Neutrophil (primary cell): ENCODE measurements at regions not wholly inside any gene's neighbourhood (a gene's known extent, or its start where the extent isn't known, plus 50 kb on each side); places are given as distances from the start of the nearest gene placed in this dataset.

Source experiments
- H3K27ac ChIP-seq: fragments of 200-600 bp; sonication (generic); 2 replicates; pipeline ENCODE4 v1.5.1; 2016; ENCODE audit warnings: mild to moderate bottlenecking, moderate library complexity
- H3K27me3 ChIP-seq: fragments of 200-600 bp; sonication (generic); 2 replicates; pipeline ENCODE4 v1.6.0; 2016; ENCODE audit warnings: mild to moderate bottlenecking
- H3K36me3 ChIP-seq: fragments of 200-600 bp; sonication (generic); 2 replicates; pipeline ENCODE4 v1.5.1; 2017
- H3K4me1 ChIP-seq, 2 experiments: fragments of 200-600 bp in 1 of 2; sonication (generic) in 1 of 2; 1 replicate in 1 of 2; 2 replicates in 1 of 2; pipeline versions ENCODE4 v1.5.1 to v1.6.1; 2013 to 2016; ENCODE audit warnings: low read depth in 1 of 2, low read length in 1 of 2, mild to moderate bottlenecking in 1 of 2, moderate library complexity in 1 of 2; ENCODE audit not compliant: control insufficient read depth in 1 of 2, insufficient read depth in 1 of 2
- H3K4me3 ChIP-seq, 2 experiments: fragments of 200-600 bp in 1 of 2; sonication (generic) in 1 of 2; 1 replicate in 1 of 2; 2 replicates in 1 of 2; pipeline ENCODE4 v1.5.1; 2013 to 2016; ENCODE audit warnings: low read depth in 1 of 2, low read length in 1 of 2, mild to moderate bottlenecking in 1 of 2, moderate library complexity in 1 of 2
- H3K9me3 ChIP-seq: fragments of 200-600 bp; sonication (generic); 2 replicates; pipeline ENCODE4 v1.5.1; 2016
- TF ChIP-seq, protein P1 (sequence below): fragments of 200-600 bp; sonication (generic); IDR thresholded peaks from 2 replicates; pipeline ENCODE4 v1.5.1; 2016; ENCODE audit warnings: antibody characterized with exemption

DNA sequence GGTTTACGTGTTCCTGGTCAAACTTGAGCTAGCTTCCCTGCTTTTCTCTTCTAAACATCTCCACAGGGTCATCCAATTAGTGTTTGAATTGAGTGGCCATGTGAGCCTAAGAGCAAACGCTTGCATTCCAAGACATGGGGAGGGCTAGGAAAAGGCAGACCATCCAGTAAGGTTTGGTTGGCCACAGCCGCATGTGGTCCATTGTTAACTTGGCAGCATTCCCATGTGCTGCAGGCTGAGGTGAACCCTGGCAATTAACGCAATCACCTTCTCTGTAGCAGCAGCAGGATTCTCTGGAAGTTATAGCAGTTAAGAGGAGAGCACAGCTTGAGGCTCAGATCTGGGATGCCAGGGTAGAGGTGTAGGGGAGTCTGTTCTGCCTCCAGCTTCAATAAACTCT is 502.2 kb upstream of the LMCD1 start:
- Histone ChIP-seq H3K4me3 (no peak overlapping the region), H3K36me3 (no peaks in the 10 kb centered on the region), H3K4me1 (no peaks in the 10 kb centered on the region), H3K9me3 (no peaks in the 10 kb centered on the region), H3K27me3 (no peaks in the 10 kb centered on the region), H3K27ac (no peak overlapping the region)
- TF ChIP-seq, protein P1, sequence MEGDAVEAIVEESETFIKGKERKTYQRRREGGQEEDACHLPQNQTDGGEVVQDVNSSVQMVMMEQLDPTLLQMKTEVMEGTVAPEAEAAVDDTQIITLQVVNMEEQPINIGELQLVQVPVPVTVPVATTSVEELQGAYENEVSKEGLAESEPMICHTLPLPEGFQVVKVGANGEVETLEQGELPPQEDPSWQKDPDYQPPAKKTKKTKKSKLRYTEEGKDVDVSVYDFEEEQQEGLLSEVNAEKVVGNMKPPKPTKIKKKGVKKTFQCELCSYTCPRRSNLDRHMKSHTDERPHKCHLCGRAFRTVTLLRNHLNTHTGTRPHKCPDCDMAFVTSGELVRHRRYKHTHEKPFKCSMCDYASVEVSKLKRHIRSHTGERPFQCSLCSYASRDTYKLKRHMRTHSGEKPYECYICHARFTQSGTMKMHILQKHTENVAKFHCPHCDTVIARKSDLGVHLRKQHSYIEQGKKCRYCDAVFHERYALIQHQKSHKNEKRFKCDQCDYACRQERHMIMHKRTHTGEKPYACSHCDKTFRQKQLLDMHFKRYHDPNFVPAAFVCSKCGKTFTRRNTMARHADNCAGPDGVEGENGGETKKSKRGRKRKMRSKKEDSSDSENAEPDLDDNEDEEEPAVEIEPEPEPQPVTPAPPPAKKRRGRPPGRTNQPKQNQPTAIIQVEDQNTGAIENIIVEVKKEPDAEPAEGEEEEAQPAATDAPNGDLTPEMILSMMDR, result no peak

DNA sequence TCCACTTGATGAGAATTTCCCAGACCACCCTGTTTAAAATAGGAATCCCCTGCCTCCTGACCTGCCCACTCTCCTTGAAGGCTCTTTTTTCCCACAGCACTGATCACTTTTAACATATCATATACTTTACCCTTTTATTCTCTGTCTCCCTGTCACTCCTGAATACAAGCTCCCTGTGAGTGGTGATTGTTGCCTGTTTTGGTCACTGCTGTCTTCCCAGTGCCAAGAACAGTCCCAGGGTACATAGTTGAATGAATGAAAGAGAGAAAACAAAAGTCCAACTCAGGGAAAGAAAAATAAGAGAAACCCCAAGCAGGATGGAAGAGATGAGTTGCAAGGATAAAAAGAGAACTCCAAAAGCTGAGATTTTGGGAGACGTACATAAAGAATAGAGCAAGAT is 500.3 kb upstream of the LMCD1 start:
- Histone ChIP-seq H3K4me3 (no peak overlapping the region), H3K4me1 (no peaks in the 10 kb centered on the region), H3K27me3 (no peaks in the 10 kb centered on the region), H3K36me3 (no peaks in the 10 kb centered on the region), H3K27ac (no peak overlapping the region), H3K9me3 (no peaks in the 10 kb centered on the region)
- TF ChIP-seq, protein P1, result no peak

DNA sequence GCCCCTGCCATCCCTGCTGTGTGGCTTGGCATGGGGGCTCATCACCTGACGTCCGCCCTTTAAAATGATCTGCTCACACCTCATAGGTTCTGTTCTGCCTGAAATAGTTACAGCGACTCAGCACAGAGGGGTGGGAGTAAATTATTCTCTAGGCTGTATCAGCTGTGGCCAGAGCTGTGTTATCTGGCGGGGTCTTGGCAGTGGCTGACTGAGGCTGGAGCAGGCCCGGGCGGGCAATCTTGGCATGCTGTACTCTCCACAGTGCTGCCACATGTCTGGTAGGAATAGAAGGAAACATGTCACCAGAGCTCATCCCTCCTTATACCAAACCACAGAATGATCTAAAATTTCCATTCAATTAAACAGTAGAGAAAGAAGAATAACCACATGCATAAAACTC is 499.9 kb upstream of the LMCD1 start:
- Histone ChIP-seq H3K36me3 (no peaks in the 10 kb centered on the region), H3K4me1 (no peaks in the 10 kb centered on the region), H3K27me3 (no peaks in the 10 kb centered on the region), H3K4me3 (no peak overlapping the region), H3K9me3 (no peaks in the 10 kb centered on the region), H3K27ac (no peak overlapping the region)
- TF ChIP-seq, protein P1, result no peak

DNA sequence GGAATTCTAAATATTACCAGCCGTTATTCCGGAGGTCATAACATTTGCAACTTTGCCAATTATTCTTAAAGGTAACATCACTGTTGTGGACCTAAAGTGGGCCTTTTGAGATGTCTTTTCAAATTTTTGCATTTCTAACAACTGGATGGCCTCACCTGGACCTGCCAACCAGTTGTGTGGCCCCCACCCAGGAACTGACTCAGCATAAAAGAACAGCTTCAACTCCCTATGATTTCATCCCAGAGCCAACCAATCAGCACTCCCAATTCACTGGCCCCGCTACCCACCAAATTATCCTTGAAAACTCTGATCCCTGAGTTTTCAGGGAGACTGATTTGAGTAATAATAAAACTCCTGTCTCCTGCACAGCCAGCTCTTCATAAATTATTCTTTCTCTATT is 489.7 kb upstream of the LMCD1 start:
- H3K36me3 ChIP-seq, result no peaks in the 10 kb centered on the region
- no peaks in the 10 kb centered on the region for H3K4me1 ChIP-seq
- H3K9me3 ChIP-seq, result no peaks in the 10 kb centered on the region
- TF ChIP-seq, protein P1, result no peak
- H3K27me3 ChIP-seq, result no peaks in the 10 kb centered on the region
- no peak overlapping the region for H3K4me3 ChIP-seq
- no peak overlapping the region for H3K27ac ChIP-seq

DNA sequence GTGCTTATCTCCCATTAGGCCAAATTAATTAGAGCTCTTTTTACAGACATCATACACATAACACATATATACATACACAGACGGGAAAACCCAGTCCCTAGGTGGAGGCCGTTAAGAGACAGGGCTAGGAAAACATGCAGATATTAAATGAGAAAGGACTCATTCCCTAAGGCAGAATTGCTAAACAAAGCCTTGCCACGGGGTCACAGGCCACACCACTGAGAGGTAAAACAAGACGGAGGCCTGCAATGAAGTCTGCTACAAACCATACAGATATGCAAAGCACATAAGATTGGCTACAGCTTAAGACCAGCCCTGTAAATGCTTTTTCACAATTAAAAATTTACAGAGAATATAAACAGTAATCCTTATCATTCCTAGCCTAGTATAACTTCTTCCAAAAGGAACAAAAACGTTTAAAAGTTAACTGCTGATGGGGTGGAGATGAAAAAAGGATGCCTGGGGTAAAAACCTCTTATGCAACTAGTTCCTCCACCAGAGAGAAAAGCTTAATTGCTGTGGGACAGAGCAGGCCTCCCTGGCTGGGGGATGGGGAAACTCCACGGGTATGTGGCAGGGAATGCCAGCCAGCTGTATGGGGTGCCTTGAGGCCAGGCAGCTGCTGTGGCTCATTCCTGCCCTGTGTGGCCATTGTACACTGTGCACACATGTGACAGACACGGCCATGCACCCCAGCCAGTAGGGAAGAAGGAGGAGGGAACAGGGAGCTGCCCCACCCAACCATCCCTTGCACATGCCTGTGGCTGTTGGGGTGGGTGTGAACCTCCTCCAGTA is 481.4 kb upstream of the LMCD1 start:
- Histone ChIP-seq H3K4me3 (no peak overlapping the region), H3K4me1 (no peaks in the 10 kb centered on the region), H3K27ac (no peak overlapping the region), H3K36me3 (no peaks in the 10 kb centered on the region), H3K27me3 (no peaks in the 10 kb centered on the region), H3K9me3 (peaks cover 7% of the 10 kb centered on the region)
- TF ChIP-seq, protein P1, result no peak
